Gastrocnemius medialis (tissue), 4 donors: ENCODE measurements at regions not wholly inside any gene's neighbourhood (a gene's known extent, or its start where the extent isn't known, plus 50 kb on each side); places are given as distances from the start of the nearest gene placed in this dataset.
A peak's percentile ranks its signal among the peaks of the same experiment; 100 is the strongest.

ENCODE experiments used
- ATAC-seq, 2 donors: fragments of 150-250 bp; one replicate each; pipeline ENCODE4 v1.9.1; 2016
- DNase-seq, 2 donors: peaks; one replicate each; pipeline ENCODE4 v3.0.0-alpha.2; 2019
- H3K27ac ChIP-seq, 4 donors: fragments of 200-600 bp; sonication (generic); 1 replicate in 1 of 4; 2 replicates in 3 of 4; pipeline ENCODE4 v1.5.1; 2016 to 2018; ENCODE audit warnings: mild to moderate bottlenecking in 2 of 4, moderate library complexity in 1 of 4
- H3K27me3 ChIP-seq, 3 donors: fragments of 200-600 bp; sonication (generic) in 2 of 3; 1 replicate in 1 of 3; 2 replicates in 2 of 3; pipeline versions ENCODE4 v1.5.1 to v1.6.0; 2016 to 2019; ENCODE audit warnings: mild to moderate bottlenecking in 1 of 3, moderate library complexity in 1 of 3
- H3K36me3 ChIP-seq, 2 donors: fragments of 200-600 bp; sonication (generic) in 1 of 2; one replicate each; pipeline ENCODE4 v1.5.1; 2017 to 2018
- H3K4me1 ChIP-seq, 2 donors: fragments of 200-600 bp; sonication (generic) in 1 of 2; one replicate each; pipeline ENCODE4 v1.5.1; 2016 to 2017; ENCODE audit warnings: mild to moderate bottlenecking in 2 of 2
- H3K4me3 ChIP-seq, 4 donors: fragments of 200-600 bp; sonication (generic) in 3 of 4; 1 replicate in 1 of 4; 2 replicates in 3 of 4; pipeline ENCODE4 v1.5.1; 2016 to 2019; ENCODE audit warnings: mild to moderate bottlenecking in 2 of 4
- H3K9me3 ChIP-seq, 3 donors: fragments of 200-600 bp; sonication (generic) in 2 of 3; 1 replicate in 1 of 3; 2 replicates in 2 of 3; pipeline ENCODE4 v1.5.1; 2016 to 2019
- CTCF ChIP-seq, 5 experiments: fragments of 450-650 bp in 3 of 5; fragments of 200-600 bp in 2 of 5; sonication (generic) in 2 of 5; IDR thresholded peaks in 4 of 5; conservative IDR thresholded peaks in 1 of 5; 1 replicate in 4 of 5; 2 replicates in 1 of 5; pipeline ENCODE4 v1.5.1; 2016 to 2019; ENCODE audit warnings: antibody characterized with exemption in 5 of 5, mild to moderate bottlenecking in 3 of 5, moderate library complexity in 3 of 5
- POLR2A ChIP-seq, 2 donors: fragments of 450-650 bp; IDR thresholded peaks; one replicate each; pipeline ENCODE4 v1.6.1; 2017; ENCODE audit warnings: antibody characterized with exemption in 2 of 2, mild to moderate bottlenecking in 2 of 2, moderate library complexity in 2 of 2
- in situ Hi-C, 4 donors: fragments of 200-750 bp; cut with MboI; loops; one replicate each; pipeline versions ENCODE4 v1.15.0 to v1.8.0; 2017; ENCODE audit warnings: low sequenced_read_pairs in 4 of 4
- intact Hi-C: fragments of 100-400 bp; cut with DNase I; formaldehyde crosslinking; loops from one replicate; pipeline ENCODE4 v1.15.1; 2023; ENCODE audit warnings: low total_unique reads

GRCh38 chr15:31461375-31461774, 134.7 kb downstream of the KLF13 start:
- DNase-seq: no peak
- H3K9me3 ChIP-seq: no peaks in the 10 kb centered on the region
- H3K4me1 ChIP-seq: peaks cover 0 to 9% of the 10 kb centered on the region in 2 donors
- no peaks in the 10 kb centered on the region for H3K36me3 ChIP-seq
- H3K27ac ChIP-seq: no peak overlapping the region
- in situ Hi-C loops: no loop called here
- H3K4me3 ChIP-seq: no peak overlapping the region
- no peak for TF ChIP-seq POLR2A (IDR thresholded peaks at IDR 0.05)
- no peak for TF ChIP-seq CTCF (IDR thresholded peaks at IDR 0.05 in 4 of 5, conservative IDR thresholded peaks at IDR 0.05 in 1 of 5)
- H3K27me3 ChIP-seq: no peaks in the 10 kb centered on the region
- ATAC-seq: peak in 1 of 2 donors; percentile 34
- intact Hi-C loops: no loop called here

GRCh38 chr15:31461911-31462480, 135.4 kb downstream of the KLF13 start:
- H3K4me1 ChIP-seq: peaks cover 0 to 9% of the 10 kb centered on the region in 2 donors
- peak overlapping the region in 1 of 4 donors; percentile 3 for H3K27ac ChIP-seq
- DNase-seq: no peak
- ATAC-seq: no peak
- H3K27me3 ChIP-seq: no peaks in the 10 kb centered on the region
- TF ChIP-seq POLR2A (IDR thresholded peaks at IDR 0.05): no peak
- TF ChIP-seq CTCF (IDR thresholded peaks at IDR 0.05 in 4 of 5, conservative IDR thresholded peaks at IDR 0.05 in 1 of 5): no peak
- no peaks in the 10 kb centered on the region for H3K36me3 ChIP-seq
- intact Hi-C loops (no loop called here), in situ Hi-C loops (no loop called here)
- no peak overlapping the region for H3K4me3 ChIP-seq
- no peaks in the 10 kb centered on the region for H3K9me3 ChIP-seq

DNA sequence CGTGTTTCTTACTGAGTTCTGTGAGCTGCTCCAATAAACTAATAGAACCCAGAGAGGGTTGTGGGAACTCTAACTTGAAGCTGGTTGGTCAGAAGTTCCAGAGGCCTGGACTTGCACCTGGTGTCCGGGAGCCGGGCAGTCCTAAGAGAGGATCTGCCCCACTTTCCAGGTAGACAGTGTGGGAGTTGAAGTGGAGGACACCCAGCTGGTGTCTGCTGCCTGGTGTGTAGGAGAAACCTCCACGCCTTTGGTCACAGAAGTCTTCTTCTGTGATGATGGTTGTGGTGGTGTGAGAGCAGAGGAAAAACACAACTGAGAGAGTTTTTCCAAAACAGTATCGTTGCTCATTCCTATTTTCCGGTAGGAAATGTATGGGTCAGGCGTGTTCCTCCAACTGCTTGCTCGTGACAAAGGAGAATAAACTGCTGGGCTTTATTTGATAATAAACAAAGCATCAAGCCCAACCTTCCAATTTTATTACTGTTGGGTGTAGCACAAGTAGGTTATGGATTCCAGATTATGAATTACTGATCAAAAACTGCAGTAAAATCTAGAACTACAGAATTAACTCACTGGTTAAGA, 137.0 kb downstream of the KLF13 start:
- ATAC-seq: no peak
- in situ Hi-C loops (no loop called here), intact Hi-C loops (no loop called here)
- Histone ChIP-seq H3K27me3 (no peaks in the 10 kb centered on the region), H3K27ac (no peak overlapping the region), H3K4me1 (peaks cover 0 to 9% of the 10 kb centered on the region in 2 donors), H3K36me3 (no peaks in the 10 kb centered on the region), H3K9me3 (no peaks in the 10 kb centered on the region), H3K4me3 (no peak overlapping the region)
- DNase-seq: no peak
- no peak for TF ChIP-seq POLR2A (IDR thresholded peaks at IDR 0.05)

- no peaks in the 10 kb centered on the region for H3K9me3 ChIP-seq
- no peak overlapping the region for H3K4me3 ChIP-seq
- no peaks in the 10 kb centered on the region for H3K36me3 ChIP-seq
- H3K27me3 ChIP-seq: no peaks in the 10 kb centered on the region
- intact Hi-C loops: no loop called here
- no peak overlapping the region for H3K27ac ChIP-seq
- H3K4me1 ChIP-seq: peaks cover 0 to 9% of the 10 kb centered on the region in 2 donors
- no peak for DNase-seq
- no peak for TF ChIP-seq POLR2A (IDR thresholded peaks at IDR 0.05)
- no peak for TF ChIP-seq CTCF (IDR thresholded peaks at IDR 0.05 in 4 of 5, conservative IDR thresholded peaks at IDR 0.05 in 1 of 5)
- ATAC-seq: no peak
- in situ Hi-C loops: no loop called here
Observed at GRCh38 chr15:31464216-31465082, 137.8 kb downstream of the KLF13 start.
